ENCODE measurements at regions not wholly inside any gene's neighbourhood (a gene's known extent, or its start where the extent isn't known, plus 50 kb on each side); places are given as distances from the start of the nearest gene placed in this dataset.

- Histone ChIP-seq H3K9ac (ENCODE audit: extremely low read depth, insufficient read length, low read length) (no peak overlapping the region), H2BK120ac (ENCODE audit: low read depth, low read length, poor library complexity, severe bottlenecking) (no peak overlapping the region), H4K8ac (replicated peaks; ENCODE audit: insufficient read length, low read depth, low read length) (no peak overlapping the region), H3K4me1 (ENCODE audit: insufficient read depth, low read length) (no peaks in the 10 kb centered on the region), H3K79me1 (ENCODE audit: insufficient read depth, low read depth, low read length, poor library complexity, severe bottlenecking) (no peaks in the 10 kb centered on the region), H3K9me3 (ENCODE audit: control insufficient read depth, low read depth, low read length) (no peaks in the 10 kb centered on the region), H2BK20ac (ENCODE audit: low read depth, low read length, poor library complexity, severe bottlenecking) (no peak overlapping the region), H4K5ac (ENCODE audit: insufficient read length, low read depth, low read length) (no peak overlapping the region), H3K23me2 (ENCODE audit: insufficient read length, low read depth, low read length, poor library complexity, severe bottlenecking) (no peaks in the 10 kb centered on the region), H4K20me1 (ENCODE audit: control insufficient read depth, insufficient read depth, insufficient read length) (no peaks in the 10 kb centered on the region), H2BK5ac (ENCODE audit: insufficient read length, low read length) (no peak overlapping the region), H3T11ph (ENCODE audit: low read length) (no peak overlapping the region), H3K56ac (ENCODE audit: insufficient read length, low read depth, low read length) (no peak overlapping the region), H3K4ac (ENCODE audit: low read depth, low read length) (no peak overlapping the region), H2BK15ac (ENCODE audit: low read depth, low read length) (no peak overlapping the region), H3K27me3 (ENCODE audit: insufficient read depth, low read length) (no peaks in the 10 kb centered on the region), H3K14ac (ENCODE audit: insufficient read depth, low read length) (peak overlapping the region; percentile 63; the same call in 1 of the 2 replicates), H3K27ac (ENCODE audit: insufficient read length, low read depth, low read length) (no peak overlapping the region), H3K4me2 (ENCODE audit: insufficient read depth, insufficient read length, low read length) (no peak overlapping the region), H2AFZ (ENCODE audit: low read length) (no peak overlapping the region), H2AK5ac (ENCODE audit: insufficient read length, low read length) (no peak overlapping the region), H3K79me2 (ENCODE audit: insufficient read depth, low read length) (no peaks in the 10 kb centered on the region), H3K18ac (ENCODE audit: insufficient read length, low read depth, low read length) (no peak overlapping the region), H3K23ac (ENCODE audit: insufficient read length, low read depth, low read length) (no peak overlapping the region), H2BK12ac (ENCODE audit: insufficient read length, low read depth, low read length) (no peak overlapping the region), H4K91ac (ENCODE audit: insufficient read length, low read depth, low read length) (no peak overlapping the region)
- Mint-ChIP-seq H3K4me3 (no peak overlapping the region), H3K4me1 (peaks cover 9 to 12% of the 10 kb centered on the region in 2 experiments), H3K9me3 (no peaks in the 10 kb centered on the region), H3K27me3 (ENCODE audit: low read depth) (no peaks in the 10 kb centered on the region), H3K36me3 (ENCODE audit: insufficient read depth in 1 of 3, low read depth in 3 of 3) (no peaks in the 10 kb centered on the region), H3K27ac (no peak overlapping the region)
- no peak for DNase-seq
- TF ChIP-seq CTCF (conservative IDR thresholded peaks at IDR 0.05): no peak
- no CpG with 5 or more reads among the region's 5 CpGs for WGBS (ENCODE audit: extremely low coverage, insufficient read length, low lambda C conversion rate)
Observed at GRCh38 chr3:18761530-18761929, 336.4 kb upstream of the SATB1 start.
